ENCODE measurements at regions not wholly inside any gene's neighbourhood (a gene's known extent, or its start where the extent isn't known, plus 50 kb on each side); places are given as distances from the start of the nearest gene placed in this dataset.

DNA sequence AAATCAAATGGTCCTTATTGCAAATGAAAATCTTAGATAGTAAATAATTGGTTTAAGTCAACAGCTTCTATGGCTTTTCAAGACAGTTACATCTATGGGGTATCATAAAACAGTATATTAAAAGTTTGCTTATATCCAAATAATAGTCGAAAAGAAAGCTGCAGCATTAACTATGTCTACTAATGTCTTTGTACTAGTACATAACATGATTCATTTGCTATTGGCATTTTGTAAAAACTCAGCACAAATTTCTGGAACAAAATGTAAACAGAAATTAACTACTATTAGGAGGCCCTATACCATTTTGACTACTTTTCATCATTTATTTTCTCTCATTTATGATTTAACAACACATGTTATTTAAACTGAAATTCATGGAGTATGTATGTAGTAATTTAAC is 1435.2 kb upstream of the PRR20A start:
- TF ChIP-seq ZFP41 (tag by site-specific recombination; IDR thresholded peaks at IDR 0.05; ENCODE audit: borderline replicate concordance) = no peak
- TF ChIP-seq, protein P1, sequence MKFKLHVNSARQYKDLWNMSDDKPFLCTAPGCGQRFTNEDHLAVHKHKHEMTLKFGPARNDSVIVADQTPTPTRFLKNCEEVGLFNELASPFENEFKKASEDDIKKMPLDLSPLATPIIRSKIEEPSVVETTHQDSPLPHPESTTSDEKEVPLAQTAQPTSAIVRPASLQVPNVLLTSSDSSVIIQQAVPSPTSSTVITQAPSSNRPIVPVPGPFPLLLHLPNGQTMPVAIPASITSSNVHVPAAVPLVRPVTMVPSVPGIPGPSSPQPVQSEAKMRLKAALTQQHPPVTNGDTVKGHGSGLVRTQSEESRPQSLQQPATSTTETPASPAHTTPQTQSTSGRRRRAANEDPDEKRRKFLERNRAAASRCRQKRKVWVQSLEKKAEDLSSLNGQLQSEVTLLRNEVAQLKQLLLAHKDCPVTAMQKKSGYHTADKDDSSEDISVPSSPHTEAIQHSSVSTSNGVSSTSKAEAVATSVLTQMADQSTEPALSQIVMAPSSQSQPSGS (tag by site-specific recombination; IDR thresholded peaks at IDR 0.05; ENCODE audit: low read depth) = no peak
- TF ChIP-seq ZBTB7A (tag by site-specific recombination; IDR thresholded peaks at IDR 0.05; ENCODE audit: low read depth) = no peak
- no peak for TF ChIP-seq CTCF (tag by site-specific recombination; IDR thresholded peaks at IDR 0.05)
- no peak for TF ChIP-seq ZNF140 (tag by site-specific recombination; IDR thresholded peaks at IDR 0.05)
- no peak for TF ChIP-seq YY1 (tag by site-specific recombination; IDR thresholded peaks at IDR 0.05)
- no peak for TF ChIP-seq ZNF707 (tag by site-specific recombination; IDR thresholded peaks at IDR 0.05)
- no peak for TF ChIP-seq ZNF155 (tag by site-specific recombination; IDR thresholded peaks at IDR 0.05)
